ENCODE measurements at regions not wholly inside any gene's neighbourhood (a gene's known extent, or its start where the extent isn't known, plus 50 kb on each side); places are given as distances from the start of the nearest gene placed in this dataset.

- TF ChIP-seq ISL1 (CRISPR knock-in tag; IDR thresholded peaks at IDR 0.05), result no peak
- no peak for ATAC-seq
Measured at GRCh38 chr4:66974665-66975064, 570.6 kb downstream of the CENPC start.

GRCh38 chr4:66972087-66972486 is 573.2 kb downstream of the CENPC start:
- TF ChIP-seq GLIS3 (CRISPR knock-in tag; IDR thresholded peaks at IDR 0.05) (no peak), ZFP3 (CRISPR knock-in tag; IDR thresholded peaks at IDR 0.05) (no peak), ZNF8 (CRISPR knock-in tag; IDR thresholded peaks at IDR 0.05) (no peak), TOX (CRISPR knock-in tag; IDR thresholded peaks at IDR 0.05; ENCODE audit: borderline replicate concordance) (no peak)
- ATAC-seq, result no peak

GRCh38 chr4:66964467-66964866 is 580.8 kb downstream of the CENPC start:
- TF ChIP-seq ZNF565 (CRISPR knock-in tag; conservative IDR thresholded peaks at IDR 0.05; ENCODE audit: low read depth) (no peak), ZNF8 (CRISPR knock-in tag; IDR thresholded peaks at IDR 0.05) (no peak), ESRRG (CRISPR knock-in tag; IDR thresholded peaks at IDR 0.05) (no peak), ZFP30 (CRISPR knock-in tag; IDR thresholded peaks at IDR 0.05) (no peak), TCF4 (CRISPR knock-in tag; IDR thresholded peaks at IDR 0.05; ENCODE audit: borderline replicate concordance) (no peak), CSDC2 (CRISPR knock-in tag; IDR thresholded peaks at IDR 0.05) (no peak), BACH2 (CRISPR knock-in tag; IDR thresholded peaks at IDR 0.05; ENCODE audit: borderline replicate concordance) (no peak), TSHZ2 (CRISPR knock-in tag; IDR thresholded peaks at IDR 0.05) (no peak), PPARA (CRISPR knock-in tag; IDR thresholded peaks at IDR 0.05; ENCODE audit: borderline replicate concordance) (no peak), POU6F1 (CRISPR knock-in tag; IDR thresholded peaks at IDR 0.05; ENCODE audit: borderline replicate concordance, low read depth) (no peak), TOX (CRISPR knock-in tag; IDR thresholded peaks at IDR 0.05; ENCODE audit: borderline replicate concordance) (no peak), CSRNP3 (CRISPR knock-in tag; IDR thresholded peaks at IDR 0.05) (no peak), ZNF70 (CRISPR knock-in tag; IDR thresholded peaks at IDR 0.05) (no peak), ISL1 (CRISPR knock-in tag; IDR thresholded peaks at IDR 0.05) (no peak), ZFP3 (CRISPR knock-in tag; IDR thresholded peaks at IDR 0.05) (no peak), SNAI2 (CRISPR knock-in tag; IDR thresholded peaks at IDR 0.05) (no peak), GLIS3 (CRISPR knock-in tag; IDR thresholded peaks at IDR 0.05) (no peak)
- ATAC-seq, result no peak

- no peak for ATAC-seq
- TF ChIP-seq OSR1 (CRISPR knock-in tag; IDR thresholded peaks at IDR 0.05) (no peak), CREB5 (CRISPR knock-in tag; IDR thresholded peaks at IDR 0.05; ENCODE audit: low read depth) (no peak), GLIS3 (CRISPR knock-in tag; IDR thresholded peaks at IDR 0.05) (no peak), RARB (CRISPR knock-in tag; IDR thresholded peaks at IDR 0.05) (no peak), ZC3H10 (CRISPR knock-in tag; IDR thresholded peaks at IDR 0.05) (no peak), PPARA (CRISPR knock-in tag; IDR thresholded peaks at IDR 0.05; ENCODE audit: borderline replicate concordance) (no peak), ZNF8 (CRISPR knock-in tag; IDR thresholded peaks at IDR 0.05) (no peak), PATZ1 (CRISPR knock-in tag; IDR thresholded peaks at IDR 0.05; ENCODE audit: borderline replicate concordance) (no peak), BACH2 (CRISPR knock-in tag; IDR thresholded peaks at IDR 0.05; ENCODE audit: borderline replicate concordance) (no peak), SNAI2 (CRISPR knock-in tag; IDR thresholded peaks at IDR 0.05) (no peak), TSHZ2 (CRISPR knock-in tag; IDR thresholded peaks at IDR 0.05) (no peak), ZFP3 (CRISPR knock-in tag; IDR thresholded peaks at IDR 0.05) (no peak), ISL1 (CRISPR knock-in tag; IDR thresholded peaks at IDR 0.05) (no peak), CSDC2 (CRISPR knock-in tag; IDR thresholded peaks at IDR 0.05) (no peak), TOX (CRISPR knock-in tag; IDR thresholded peaks at IDR 0.05; ENCODE audit: borderline replicate concordance) (no peak), ZNF565 (CRISPR knock-in tag; conservative IDR thresholded peaks at IDR 0.05; ENCODE audit: low read depth) (no peak), TCF4 (CRISPR knock-in tag; IDR thresholded peaks at IDR 0.05; ENCODE audit: borderline replicate concordance) (no peak), CSRNP3 (CRISPR knock-in tag; IDR thresholded peaks at IDR 0.05) (no peak)
Measured at GRCh38 chr4:66963084-66963483, 582.2 kb downstream of the CENPC start.
